Nephron progenitor cell (in vitro differentiated cells): ENCODE measurements at regions not wholly inside any gene's neighbourhood (a gene's known extent, or its start where the extent isn't known, plus 50 kb on each side); places are given as distances from the start of the nearest gene placed in this dataset.

Experiments used
- DNase-seq: peaks from one replicate; pipeline ENCODE4 v3.0.0; 2021
- H3K27ac Mint-ChIP-seq: 2 replicates; pipeline ENCODE4 v1.8.0; 2021; ENCODE audit warnings: mild to moderate bottlenecking, moderate library complexity, mixed read lengths
- H3K27me3 Mint-ChIP-seq: 2 replicates; pipeline ENCODE4 v1.8.0; 2021; ENCODE audit warnings: mild to moderate bottlenecking, low read depth, mixed read lengths; ENCODE audit not compliant: poor library complexity
- H3K36me3 Mint-ChIP-seq: 2 replicates; pipeline ENCODE4 v1.8.0; 2021; ENCODE audit warnings: low read depth, mixed read lengths
- H3K4me1 Mint-ChIP-seq: 2 replicates; pipeline ENCODE4 v1.8.0; 2021; ENCODE audit warnings: mixed read lengths
- H3K4me3 Mint-ChIP-seq: 2 replicates; pipeline ENCODE4 v1.8.0; 2021; ENCODE audit warnings: mild to moderate bottlenecking, moderate library complexity, mixed read lengths
- H3K9me3 Mint-ChIP-seq: 2 replicates; pipeline ENCODE4 v1.8.0; 2021; ENCODE audit warnings: mild to moderate bottlenecking, moderate library complexity, mixed read lengths
- CTCF ChIP-seq: fragments of 200-600 bp; sonication (generic); IDR thresholded peaks from 2 replicates; pipeline ENCODE4 v1.5.0; 2021; ENCODE audit warnings: antibody characterized with exemption

GRCh38 chr3:24545887-24546286 lies 51.2 kb upstream of the THRB start:
- H3K27me3 Mint-ChIP-seq = peaks cover 12% of the 10 kb centered on the region

GRCh38 chr3:24548278-24548677 lies 53.6 kb upstream of the THRB start:
- Mint-ChIP-seq H3K27me3 (peaks cover 11% of the 10 kb centered on the region), H3K4me3 (no peak overlapping the region), H3K9me3 (no peaks in the 10 kb centered on the region), H3K4me1 (no peaks in the 10 kb centered on the region), H3K27ac (no peak overlapping the region), H3K36me3 (no peaks in the 10 kb centered on the region)
- DNase-seq = no peak
- no peak for TF ChIP-seq CTCF

More at GRCh38 chr3:24545887-24546286, 51.2 kb upstream of the THRB start:
- no peak overlapping the region for H3K4me3 Mint-ChIP-seq
- no peak for TF ChIP-seq CTCF
- no peaks in the 10 kb centered on the region for H3K4me1 Mint-ChIP-seq
- DNase-seq = no peak
- no peaks in the 10 kb centered on the region for H3K9me3 Mint-ChIP-seq
- H3K27ac Mint-ChIP-seq = no peak overlapping the region
- no peaks in the 10 kb centered on the region for H3K36me3 Mint-ChIP-seq

GRCh38 chr3:24550588-24550987 lies 55.9 kb upstream of the THRB start:
- no peak for DNase-seq
- Mint-ChIP-seq H3K9me3 (no peaks in the 10 kb centered on the region), H3K27me3 (peaks cover 11% of the 10 kb centered on the region), H3K27ac (no peak overlapping the region), H3K36me3 (no peaks in the 10 kb centered on the region), H3K4me3 (no peak overlapping the region), H3K4me1 (no peaks in the 10 kb centered on the region)
- no peak for TF ChIP-seq CTCF

GRCh38 chr3:24551626-24552025 lies 57.0 kb upstream of the THRB start:
- no peaks in the 10 kb centered on the region for H3K9me3 Mint-ChIP-seq
- DNase-seq = no peak
- peaks cover 13% of the 10 kb centered on the region for H3K27me3 Mint-ChIP-seq
- H3K27ac Mint-ChIP-seq = no peak overlapping the region
- no peak overlapping the region for H3K4me3 Mint-ChIP-seq
- TF ChIP-seq CTCF = no peak
- H3K36me3 Mint-ChIP-seq = no peaks in the 10 kb centered on the region
- H3K4me1 Mint-ChIP-seq = no peaks in the 10 kb centered on the region

DNA sequence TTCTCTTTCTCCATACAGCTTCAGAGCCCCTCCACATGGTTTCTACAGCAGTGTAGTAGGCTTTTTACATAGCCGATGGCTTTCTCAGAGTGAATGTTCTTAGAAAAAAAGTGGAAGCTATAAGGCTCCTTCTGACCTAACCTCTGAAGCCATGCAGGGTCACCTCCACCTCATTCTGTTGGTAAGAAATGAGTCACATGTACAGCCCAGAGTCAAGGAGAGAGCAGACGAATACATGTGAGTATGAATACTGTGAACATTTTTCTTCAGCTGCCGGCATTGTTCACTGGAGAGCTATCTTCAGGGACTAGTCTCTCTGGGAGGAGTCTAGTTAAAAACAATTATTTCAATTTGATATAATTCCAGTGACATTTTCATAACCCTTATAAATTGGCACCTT lies 68.2 kb upstream of the THRB start:
- no peak for DNase-seq
- Mint-ChIP-seq H3K27ac (no peak overlapping the region), H3K4me1 (no peaks in the 10 kb centered on the region), H3K36me3 (no peaks in the 10 kb centered on the region), H3K27me3 (no peaks in the 10 kb centered on the region), H3K9me3 (peaks cover 18% of the 10 kb centered on the region), H3K4me3 (no peak overlapping the region)
- TF ChIP-seq CTCF = no peak

DNA sequence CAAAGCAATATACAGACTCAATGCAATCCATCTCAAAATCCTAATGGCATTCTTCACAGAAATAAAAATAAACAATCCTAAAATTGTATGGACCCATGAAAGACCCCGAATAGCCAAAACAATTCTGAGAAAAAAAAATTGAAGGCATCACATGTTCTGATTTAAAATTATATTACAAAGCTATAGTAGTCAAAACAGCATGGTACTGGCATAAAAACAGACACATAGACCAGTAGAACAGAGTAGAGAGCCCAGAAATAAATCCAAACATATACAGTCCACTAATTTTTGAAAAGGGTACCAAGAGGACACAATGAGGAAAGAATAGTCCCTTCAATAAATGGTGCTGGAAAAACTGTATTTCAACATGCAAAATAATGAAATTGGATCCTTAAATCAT lies 70.4 kb upstream of the THRB start:
- TF ChIP-seq CTCF = no peak
- peaks cover 18% of the 10 kb centered on the region for H3K9me3 Mint-ChIP-seq
- H3K36me3 Mint-ChIP-seq = no peaks in the 10 kb centered on the region
- peaks cover 6% of the 10 kb centered on the region for H3K27me3 Mint-ChIP-seq
- H3K27ac Mint-ChIP-seq = no peak overlapping the region
- no peak overlapping the region for H3K4me3 Mint-ChIP-seq
- no peaks in the 10 kb centered on the region for H3K4me1 Mint-ChIP-seq
- DNase-seq = no peak
